Endodermal cell (in vitro differentiated cells): ENCODE measurements at regions not wholly inside any gene's neighbourhood (a gene's known extent, or its start where the extent isn't known, plus 50 kb on each side); places are given as distances from the start of the nearest gene placed in this dataset.

ENCODE experiments used
- DNase-seq: peaks from one replicate; pipeline ENCODE4 v3.0.0-alpha.2; 2017
- H3K27ac ChIP-seq: 2 replicates; pipeline ENCODE4 v1.5.1; 2013; ENCODE audit warnings: mild to moderate bottlenecking, low read depth, low read length, moderate library complexity
- H3K27me3 ChIP-seq: 2 replicates; pipeline ENCODE4 v1.6.1; 2013; ENCODE audit warnings: mild to moderate bottlenecking, low read length, moderate library complexity; ENCODE audit not compliant: insufficient read depth, control insufficient read depth, poor library complexity, severe bottlenecking
- H3K36me3 ChIP-seq: 2 replicates; pipeline ENCODE4 v1.7.0; 2013; ENCODE audit warnings: mild to moderate bottlenecking, low read length, moderate library complexity; ENCODE audit not compliant: control insufficient read depth, insufficient read depth
- H3K4me1 ChIP-seq: one replicate; pipeline ENCODE4 v1.7.0; 2013; ENCODE audit warnings: low read length; ENCODE audit not compliant: control insufficient read depth, insufficient read depth
- H3K4me3 ChIP-seq: 2 replicates; pipeline ENCODE4 v1.5.1; 2013; ENCODE audit warnings: mild to moderate bottlenecking, low read length, moderate library complexity
- H3K9ac ChIP-seq: 2 replicates; pipeline ENCODE4 v1.6.1; 2013; ENCODE audit warnings: mild to moderate bottlenecking, low read length, moderate library complexity; ENCODE audit not compliant: poor library complexity, severe bottlenecking; ENCODE audit errors: extremely low read depth
- H3K9me3 ChIP-seq: 2 replicates; pipeline ENCODE4 v1.6.1; 2013; ENCODE audit warnings: mild to moderate bottlenecking, low read length, moderate library complexity; ENCODE audit not compliant: control insufficient read depth
- H3K27ac Mint-ChIP-seq: 2 replicates; pipeline ENCODE4 v1.8.0; 2020; ENCODE audit warnings: mixed read lengths
- H3K27me3 Mint-ChIP-seq: 2 replicates; pipeline ENCODE4 v1.8.0; 2021; ENCODE audit warnings: mild to moderate bottlenecking, mixed read lengths; ENCODE audit not compliant: insufficient read depth
- H3K36me3 Mint-ChIP-seq: 2 replicates; pipeline ENCODE4 v1.8.0; 2020; ENCODE audit warnings: low read depth, mixed read lengths
- H3K4me1 Mint-ChIP-seq: 2 replicates; pipeline ENCODE4 v1.8.0; 2020; ENCODE audit warnings: mixed read lengths
- H3K4me3 Mint-ChIP-seq: 2 replicates; pipeline ENCODE4 v1.8.0; 2020; ENCODE audit warnings: mild to moderate bottlenecking, moderate library complexity, mixed read lengths
- H3K9me3 Mint-ChIP-seq: 2 replicates; pipeline ENCODE4 v1.8.0; 2020; ENCODE audit warnings: mild to moderate bottlenecking, mixed read lengths
- CTCF ChIP-seq: fragments of 200-600 bp; sonication (generic); conservative IDR thresholded peaks from 2 replicates; pipeline ENCODE4 v1.5.0; 2021; ENCODE audit warnings: antibody characterized with exemption, mild to moderate bottlenecking
- WGBS, 2 experiments: methylation state at CpG; one replicate each; pipeline versions ENCODE4 v1.1.5 to v1.1.7; 2013; ENCODE audit warnings: missing lambda C conversion rate in 2 of 2, mixed read lengths in 1 of 2; ENCODE audit not compliant: insufficient coverage in 1 of 2, insufficient read length in 1 of 2; 5-methylcytosine and 5-hydroxymethylcytosine counted together

GRCh38 chrX:128439159-128439558 lies 387.0 kb upstream of the ACTRT1 start:
- no peaks in the 10 kb centered on the region for H3K27me3 Mint-ChIP-seq
- H3K4me3 Mint-ChIP-seq: no peak overlapping the region
- H3K36me3 ChIP-seq: no peaks in the 10 kb centered on the region
- no peak overlapping the region for H3K27ac Mint-ChIP-seq
- DNase-seq: no peak
- H3K9me3 Mint-ChIP-seq: peaks cover 28% of the 10 kb centered on the region
- no peaks in the 10 kb centered on the region for H3K4me1 Mint-ChIP-seq
- no peaks in the 10 kb centered on the region for H3K27me3 ChIP-seq
- H3K9me3 ChIP-seq: no peaks in the 10 kb centered on the region
- no peak for TF ChIP-seq CTCF
- no peak overlapping the region for H3K4me3 ChIP-seq
- no peaks in the 10 kb centered on the region for H3K36me3 Mint-ChIP-seq
- no peaks in the 10 kb centered on the region for H3K4me1 ChIP-seq
- no peak overlapping the region for H3K9ac ChIP-seq
- H3K27ac ChIP-seq: no peak overlapping the region
- WGBS, 2 experiments: 83 to 94% methylated on average over 1 to 4 of the region's 4 CpGs

GRCh38 chrX:128438082-128438481 lies 385.9 kb upstream of the ACTRT1 start:
- Mint-ChIP-seq H3K27ac (no peak overlapping the region), H3K27me3 (no peaks in the 10 kb centered on the region), H3K4me1 (no peaks in the 10 kb centered on the region), H3K9me3 (peaks cover 25% of the 10 kb centered on the region), H3K36me3 (no peaks in the 10 kb centered on the region), H3K4me3 (no peak overlapping the region)
- H3K4me3 ChIP-seq: no peak overlapping the region
- no peaks in the 10 kb centered on the region for H3K27me3 ChIP-seq
- H3K4me1 ChIP-seq: no peaks in the 10 kb centered on the region
- 87% methylated on average over 4 of the region's 4 CpGs; no CpG with 5 or more reads in 1 of the 2 experiments for WGBS, 2 experiments
- H3K9me3 ChIP-seq: no peaks in the 10 kb centered on the region
- H3K9ac ChIP-seq: no peak overlapping the region
- no peaks in the 10 kb centered on the region for H3K36me3 ChIP-seq
- no peak for DNase-seq
- H3K27ac ChIP-seq: no peak overlapping the region
- TF ChIP-seq CTCF: no peak

GRCh38 chrX:128436397-128437103 lies 384.3 kb upstream of the ACTRT1 start:
- H3K36me3 ChIP-seq: no peaks in the 10 kb centered on the region

More at GRCh38 chrX:128436397-128437103, 384.3 kb upstream of the ACTRT1 start:
- no peaks in the 10 kb centered on the region for H3K27me3 ChIP-seq
- H3K4me3 ChIP-seq: no peak overlapping the region
- Mint-ChIP-seq H3K4me3 (no peak overlapping the region), H3K4me1 (peaks cover 4% of the 10 kb centered on the region), H3K27ac (no peak overlapping the region), H3K9me3 (peaks cover 26% of the 10 kb centered on the region), H3K27me3 (no peaks in the 10 kb centered on the region), H3K36me3 (no peaks in the 10 kb centered on the region)
- WGBS, 2 experiments: 97% methylated on average over 4 of the region's 4 CpGs; no CpG with 5 or more reads in 1 of the 2 experiments
- TF ChIP-seq CTCF: no peak
- no peaks in the 10 kb centered on the region for H3K4me1 ChIP-seq
- H3K27ac ChIP-seq: no peak overlapping the region
- H3K9me3 ChIP-seq: no peaks in the 10 kb centered on the region
- DNase-seq: no peak
- no peak overlapping the region for H3K9ac ChIP-seq
